ENCODE measurements at regions not wholly inside any gene's neighbourhood (a gene's known extent, or its start where the extent isn't known, plus 50 kb on each side); places are given as distances from the start of the nearest gene placed in this dataset.

GRCh38 chr10:52616395-52616764 lies 156.2 kb downstream of the MBL2 start:
- no peak for TF ChIP-seq CTCF (IDR thresholded peaks at IDR 0.05)
- no peak for TF ChIP-seq POLR2A (IDR thresholded peaks at IDR 0.05)
